Stimulated activated CD8-positive, alpha-beta memory T cell treated with anti-CD3 and anti-CD28 coated beads, Interleukin-4, amount 100 ng/mL, for 1 hour (primary cell): ENCODE measurements at regions not wholly inside any gene's neighbourhood (a gene's known extent, or its start where the extent isn't known, plus 50 kb on each side); places are given as distances from the start of the nearest gene placed in this dataset.
"Not testable (repeated sequence)": the region's sequence is repeated elsewhere in the genome, so short reads cannot be mapped to it uniquely, and the experiment has no call there.

ENCODE experiments used
- DNase-seq, 2 donors: peaks; one replicate each; pipeline ENCODE4 v3.0.0-alpha.2; 2020; ENCODE audit warnings: low read depth in 2 of 2, low spot score in 1 of 2

DNA sequence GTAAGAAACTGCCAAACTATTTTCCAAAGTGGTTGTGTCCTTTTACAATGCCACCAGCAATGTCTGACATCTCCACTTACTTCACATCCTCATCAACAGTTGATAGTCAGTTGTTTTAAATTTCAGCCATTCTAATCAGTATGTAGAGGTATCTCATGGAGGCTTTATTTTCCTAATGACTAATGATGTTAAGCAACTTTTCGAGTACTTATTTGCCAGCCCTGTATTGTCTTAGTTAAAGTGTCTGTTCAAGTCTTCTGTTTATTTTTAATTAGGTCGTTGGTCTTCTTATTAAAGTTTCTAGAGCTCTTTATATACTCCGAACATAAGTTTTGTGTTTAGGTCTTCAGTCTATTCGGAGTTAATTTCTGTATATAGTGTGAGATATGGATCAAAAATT is 54.9 kb upstream of the NBPF12 start:
- DNase-seq: not testable (repeated sequence)

- DNase-seq: not testable (repeated sequence)
Measured at GRCh38 chr1:146881096-146881495, 57.0 kb upstream of the NBPF12 start.

GRCh38 chr1:146863799-146864319 is 74.3 kb upstream of the NBPF12 start:
- not testable (repeated sequence) for DNase-seq

- DNase-seq: not testable (repeated sequence)
Measured at GRCh38 chr1:146853147-146853546, 85.0 kb upstream of the NBPF12 start.

DNA sequence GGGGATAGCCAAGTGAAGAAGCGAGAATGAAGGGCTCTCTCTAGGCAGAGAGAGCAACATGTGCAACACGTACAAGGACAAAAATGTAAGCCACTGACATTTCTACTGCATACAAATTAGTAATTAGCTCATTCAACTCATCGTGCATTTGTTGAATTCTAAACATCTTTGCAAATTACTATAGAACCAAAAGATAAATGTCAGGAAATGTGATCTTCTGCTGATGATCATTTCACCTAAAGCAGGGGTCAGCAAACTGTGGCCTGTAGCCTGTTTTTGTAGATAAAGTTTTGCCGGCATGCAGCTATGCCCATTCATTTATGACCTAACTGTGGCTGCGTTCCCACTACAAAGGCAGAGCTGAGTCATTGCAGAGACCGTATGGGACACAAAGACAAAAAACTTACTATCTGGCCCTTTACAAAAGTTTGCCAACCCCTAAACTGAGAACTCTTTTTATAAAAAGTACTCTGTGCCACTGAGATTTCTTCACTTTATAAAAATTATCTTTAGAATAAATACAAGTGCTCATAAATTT is 87.7 kb upstream of the NBPF12 start:
- DNase-seq: not testable (repeated sequence)

DNA sequence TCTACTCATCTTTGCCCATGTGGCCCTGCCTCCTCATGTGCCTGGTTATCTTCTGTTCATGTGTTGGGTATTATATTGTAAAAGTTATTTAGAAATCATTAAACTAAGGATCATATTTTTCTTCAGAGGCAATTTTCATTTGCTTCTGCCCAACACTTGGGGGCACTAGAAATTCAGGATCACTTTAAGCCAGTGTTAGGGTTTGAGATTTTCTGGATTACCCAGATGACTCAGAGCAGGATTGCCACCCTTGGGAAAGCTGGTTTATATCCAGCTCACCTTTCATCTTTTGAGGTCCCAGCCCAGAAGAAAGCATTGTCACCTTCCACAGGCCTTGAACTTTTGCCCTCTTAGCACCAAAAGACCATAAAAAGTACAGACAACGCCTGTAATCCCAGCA is 99.4 kb upstream of the NBPF12 start:
- DNase-seq: not testable (repeated sequence)

- DNase-seq: not testable (repeated sequence)
Measured at GRCh38 chr1:146826957-146827356, 111.2 kb upstream of the NBPF12 start.

GRCh38 chr1:146794236-146794635 is 143.9 kb upstream of the NBPF12 start:
- DNase-seq: not testable (repeated sequence)

DNA sequence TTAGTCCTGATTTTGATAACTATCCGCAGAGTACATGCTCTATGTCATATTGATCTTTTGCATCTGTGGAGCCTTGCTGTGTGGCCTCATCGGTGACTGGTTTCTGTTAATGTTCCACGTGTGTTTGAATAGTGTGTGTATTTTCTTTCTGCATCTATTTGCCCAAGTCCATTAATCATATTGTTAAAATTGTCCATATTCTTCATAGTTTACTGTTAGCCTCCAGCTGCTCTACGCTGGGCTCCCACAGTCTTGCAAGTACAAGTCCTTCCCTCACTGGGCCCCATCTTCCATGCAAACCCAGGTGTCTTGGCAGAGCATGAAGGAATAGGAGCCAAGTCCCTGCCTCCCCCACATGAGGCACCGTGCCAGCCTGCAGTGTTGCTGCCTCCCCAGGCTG is 145.4 kb upstream of the NBPF12 start:
- not testable (repeated sequence) for DNase-seq

- DNase-seq: not testable (repeated sequence)
Measured at GRCh38 chr1:146784212-146784940, 153.7 kb upstream of the NBPF12 start.

- DNase-seq: not testable (repeated sequence)
Measured at GRCh38 chr1:146781235-146781634, 156.9 kb upstream of the NBPF12 start.

DNA sequence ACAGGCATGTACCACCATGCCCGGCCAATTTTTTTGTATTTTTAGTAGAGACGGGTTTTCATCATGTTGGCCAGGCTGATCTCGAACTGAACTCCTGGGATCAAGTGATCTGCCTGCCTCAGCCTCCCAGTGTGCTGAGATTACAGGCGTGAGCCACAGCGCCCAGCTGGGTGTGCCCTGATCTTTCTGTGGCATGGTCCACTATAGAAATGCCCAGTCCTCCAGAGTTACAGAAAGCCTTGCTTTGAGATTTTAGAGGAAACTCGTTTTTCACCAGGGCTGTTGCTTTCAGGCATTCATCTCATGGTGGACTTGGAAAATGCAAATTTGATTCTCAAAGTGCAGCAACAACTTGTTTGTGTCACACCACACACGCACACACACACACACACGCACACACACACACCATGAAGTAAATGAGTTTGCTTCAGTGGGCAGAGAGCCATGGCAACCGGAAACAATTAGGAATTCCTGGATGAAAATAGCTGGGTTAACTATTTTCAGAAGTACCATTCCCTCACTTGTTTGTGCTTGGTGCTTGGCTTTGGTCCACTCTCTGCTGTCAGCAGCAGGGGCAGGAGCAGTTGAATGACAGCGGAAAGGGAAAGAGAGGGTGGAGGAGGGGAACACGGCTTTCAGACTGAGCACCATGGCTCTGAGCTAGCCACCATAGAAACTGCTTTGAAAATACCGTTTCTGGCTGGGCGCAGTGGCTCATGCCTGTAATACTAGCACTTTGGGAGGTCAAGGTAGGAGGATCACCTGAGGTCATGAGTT is 160.1 kb upstream of the NBPF12 start:
- not testable (repeated sequence) for DNase-seq

DNA sequence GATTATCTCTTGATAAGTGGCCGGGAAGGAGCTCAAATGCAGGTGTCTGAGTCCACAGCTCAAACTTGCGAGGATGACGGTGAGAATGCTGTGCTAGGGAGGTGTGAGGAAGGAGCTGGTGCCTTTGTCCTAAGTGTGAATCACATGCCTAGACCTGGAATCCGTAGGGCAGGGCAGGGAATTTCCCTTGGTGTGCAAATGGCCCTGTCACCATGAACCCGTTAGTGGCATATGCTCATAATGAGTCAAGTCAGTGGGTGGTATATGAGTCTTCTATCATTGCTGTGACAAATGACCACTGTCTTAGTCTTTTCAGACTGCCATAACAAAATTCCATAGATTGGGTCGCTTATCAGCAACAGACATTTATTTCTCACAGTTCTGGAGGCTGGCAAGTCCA is 163.1 kb upstream of the NBPF12 start:
- not testable (repeated sequence) for DNase-seq

DNA sequence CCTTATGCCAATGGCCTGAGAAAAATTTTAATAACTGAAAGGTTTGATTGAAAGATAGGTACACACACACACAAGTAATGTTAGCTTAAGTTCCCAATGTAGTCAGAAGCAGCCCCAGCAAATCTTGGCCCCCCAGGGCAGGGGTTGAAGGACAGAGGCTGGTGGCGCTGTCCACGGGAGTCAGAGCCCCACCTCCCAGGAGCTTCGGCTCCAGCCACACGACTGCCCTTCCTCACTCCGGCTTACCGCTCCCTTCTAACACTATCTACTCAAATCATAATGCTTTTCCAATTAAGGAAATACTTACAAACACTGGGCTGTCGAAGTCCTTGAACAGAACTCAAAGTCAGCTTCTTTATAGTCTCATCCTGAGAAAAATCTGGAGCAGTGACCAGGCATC is 163.9 kb upstream of the NBPF12 start:
- not testable (repeated sequence) for DNase-seq

DNA sequence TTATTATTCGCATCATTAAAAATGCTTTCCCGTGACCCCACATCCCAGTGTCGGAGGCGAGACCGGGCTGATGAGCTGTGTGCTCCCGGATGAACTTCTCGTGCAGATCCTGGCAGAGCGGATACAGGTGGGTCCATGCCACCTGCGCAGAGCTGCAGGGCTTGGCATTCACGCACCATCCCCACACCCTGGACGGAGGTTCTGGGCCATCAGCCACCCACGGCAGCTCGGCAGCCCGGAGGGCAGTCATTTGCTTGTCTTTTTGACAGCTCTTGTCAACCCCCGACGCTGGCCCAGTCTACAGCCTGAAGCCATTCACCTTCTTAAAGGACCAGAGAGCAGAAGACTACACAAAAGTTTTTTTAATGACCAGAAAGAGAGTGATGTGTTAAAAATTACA is 166.7 kb upstream of the NBPF12 start:
- not testable (repeated sequence) for DNase-seq

- not testable (repeated sequence) for DNase-seq
Measured at GRCh38 chr1:146770998-146771397, 167.1 kb upstream of the NBPF12 start.

DNA sequence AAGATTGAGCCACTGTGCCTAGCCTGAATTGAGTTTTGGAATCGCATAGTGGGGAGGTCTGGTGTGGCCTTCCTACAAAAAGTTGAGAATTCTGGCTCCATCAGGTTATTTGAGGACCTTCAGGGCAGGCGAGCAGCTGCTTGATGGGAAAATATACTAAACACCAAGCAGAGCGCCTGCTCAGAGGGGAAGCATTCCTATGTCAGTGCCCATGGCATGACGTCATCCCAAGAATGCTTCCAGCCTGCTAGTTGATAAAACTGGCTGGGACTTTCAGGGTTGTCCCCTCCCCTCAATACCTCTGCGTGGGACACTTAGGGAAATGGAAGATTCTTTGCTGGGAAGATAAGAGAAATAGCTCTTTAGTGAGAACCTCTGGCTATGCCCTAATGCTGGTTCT is 174.9 kb upstream of the NBPF12 start:
- not testable (repeated sequence) for DNase-seq

DNA sequence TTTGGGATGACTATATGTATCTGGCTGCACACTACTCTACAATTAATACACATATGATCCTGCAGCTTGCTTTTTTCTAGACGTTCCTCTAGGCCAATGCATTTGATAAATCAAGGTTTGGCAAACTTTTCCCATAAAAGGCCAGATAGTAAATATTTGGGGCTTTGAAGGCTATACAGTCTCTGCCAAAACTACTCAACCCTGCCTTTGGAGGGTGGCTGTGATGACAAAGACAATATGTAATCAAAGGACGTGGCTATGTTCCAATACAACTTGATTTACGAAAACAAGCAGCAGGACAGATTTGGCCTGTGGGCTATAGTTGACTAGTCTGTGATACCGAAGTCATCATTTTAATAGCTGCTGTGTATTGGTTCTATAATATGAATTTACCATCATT is 181.3 kb upstream of the NBPF12 start:
- DNase-seq: not testable (repeated sequence)

- not testable (repeated sequence) for DNase-seq
Measured at GRCh38 chr1:146748686-146749085, 189.4 kb upstream of the NBPF12 start.

DNA sequence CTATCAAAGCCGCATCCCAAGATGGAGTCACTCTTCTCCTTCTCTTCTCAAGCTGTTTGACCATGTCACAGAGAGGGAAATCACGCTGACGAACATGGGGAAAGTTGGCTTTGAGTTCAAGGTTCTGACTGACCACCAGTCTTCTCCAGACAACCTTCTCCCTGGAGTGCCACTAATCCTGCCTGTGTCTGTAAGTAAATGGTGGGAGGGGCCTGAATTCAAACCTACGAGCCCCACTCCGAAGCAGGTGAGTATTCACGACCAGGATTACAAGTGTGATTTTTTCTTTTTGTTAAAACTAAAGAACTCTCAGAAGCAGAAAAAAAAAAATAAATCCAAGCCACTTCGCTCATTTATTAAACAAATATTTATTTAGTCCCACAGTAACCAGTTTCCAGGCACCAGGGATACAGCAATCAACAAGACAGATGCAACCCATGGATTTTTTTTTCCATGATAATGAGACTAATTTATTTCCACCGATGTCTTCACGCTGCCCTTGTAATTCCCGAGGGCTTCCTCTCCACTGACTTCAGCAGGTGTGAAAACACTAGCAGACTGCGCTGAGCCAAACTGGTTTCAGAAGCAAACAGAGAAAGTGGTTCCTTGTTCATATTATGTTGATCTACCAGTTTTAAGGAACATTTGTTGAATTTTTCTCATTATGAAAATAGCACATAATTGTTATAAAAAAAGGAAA is 206.0 kb upstream of the NBPF12 start:
- DNase-seq: not testable (repeated sequence)
